Common myeloid progenitor, CD34-positive (primary cell): ENCODE measurements at regions not wholly inside any gene's neighbourhood (a gene's known extent, or its start where the extent isn't known, plus 50 kb on each side); places are given as distances from the start of the nearest gene placed in this dataset.

Experiments used
- CTCF ChIA-PET: fragments of 350-600 bp; sonication (Branson Sonifier 250); formaldehyde crosslinking; loops from one replicate; lab custom pipeline; 2021; ENCODE audit warnings: antibody characterized with exemption; lab: Charles Lee
- POLR2A ChIA-PET: fragments of 350-600 bp; sonication (Branson Sonifier 250); formaldehyde crosslinking; loops from one replicate; lab custom pipeline; 2021; ENCODE audit warnings: antibody characterized with exemption; lab: Charles Lee
- DNase-seq, 3 donors: peaks; one replicate each; pipeline versions ENCODE4 v3.0.0 to v3.0.0-alpha.2; 2013
- H3K27ac ChIP-seq, 2 experiments: 1 replicate in 1 of 2; 2 replicates in 1 of 2; pipeline ENCODE4 v1.7.0; 2013; ENCODE audit warnings: inconsistent platforms in 2 of 2, low read length in 2 of 2, mild to moderate bottlenecking in 2 of 2, low read depth in 1 of 2, moderate library complexity in 1 of 2; ENCODE audit not compliant: severe bottlenecking in 2 of 2, insufficient read depth in 1 of 2, poor library complexity in 1 of 2
- H3K27me3 ChIP-seq, 5 experiments: replicated peaks in 2 of 5; 1 replicate in 3 of 5; 2 replicates in 2 of 5; pipeline versions ENCODE4 v1.6.1 to v1.7.0; 2013; ENCODE audit warnings: low read length in 4 of 5, mild to moderate bottlenecking in 2 of 5, moderate library complexity in 2 of 5, inconsistent platforms in 1 of 5; ENCODE audit not compliant: insufficient read depth in 5 of 5, control insufficient read depth in 4 of 5
- H3K36me3 ChIP-seq, 4 experiments: 1 replicate in 2 of 4; 2 replicates in 2 of 4; pipeline versions ENCODE4 v1.6.1 to v1.7.0; 2013; ENCODE audit warnings: low read length in 3 of 4, control low read depth in 1 of 4, mild to moderate bottlenecking in 1 of 4; ENCODE audit not compliant: control insufficient read depth in 4 of 4, insufficient read depth in 4 of 4
- H3K4me1 ChIP-seq, 4 experiments: 1 replicate in 3 of 4; 2 replicates in 1 of 4; pipeline versions ENCODE4 v1.6.1 to v1.7.1; 2013; ENCODE audit warnings: low read length in 3 of 4, mild to moderate bottlenecking in 3 of 4, control low read depth in 1 of 4, inconsistent platforms in 1 of 4, moderate library complexity in 1 of 4; ENCODE audit not compliant: control insufficient read depth in 4 of 4, insufficient read depth in 4 of 4; ENCODE audit errors: control extremely low read depth in 1 of 4
- H3K4me3 ChIP-seq, 7 experiments: 1 replicate in 4 of 7; 2 replicates in 3 of 7; pipeline versions ENCODE4 v1.5.1 to v1.7.0; 2013; ENCODE audit warnings: mild to moderate bottlenecking in 7 of 7, low read length in 6 of 7, moderate library complexity in 6 of 7, inconsistent platforms in 2 of 7, low read depth in 2 of 7, control low read depth in 1 of 7; ENCODE audit not compliant: insufficient read depth in 4 of 7, control insufficient read depth in 1 of 7; ENCODE audit errors: extremely low read depth in 1 of 7
- H3K9me3 ChIP-seq, 5 experiments: 1 replicate in 4 of 5; 2 replicates in 1 of 5; pipeline versions ENCODE4 v1.6.1 to v1.7.1; 2013; ENCODE audit warnings: low read length in 4 of 5, mild to moderate bottlenecking in 2 of 5, inconsistent platforms in 1 of 5, low read depth in 1 of 5, moderate library complexity in 1 of 5; ENCODE audit not compliant: control insufficient read depth in 4 of 5, insufficient read depth in 2 of 5; ENCODE audit errors: control extremely low read depth in 1 of 5
- whole genome bisulfite sequencing: methylation state at CpG from one replicate; pipeline ENCODE4 v1.1.5; 2013; ENCODE audit not compliant: insufficient coverage; 5-methylcytosine and 5-hydroxymethylcytosine counted together

GRCh38 chr3:26252001-26252400 is 370.6 kb upstream of the LRRC3B start:
- Histone ChIP-seq H3K4me1 (no peaks in the 10 kb centered on the region), H3K36me3 (no peaks in the 10 kb centered on the region), H3K4me3 (no peak overlapping the region), H3K27ac (no peak overlapping the region), H3K27me3 (no peaks in the 10 kb centered on the region), H3K9me3 (no peaks in the 10 kb centered on the region)
- CTCF ChIA-PET = no interaction called here
- WGBS = 100% methylated on average over 3 of the region's 4 CpGs
- POLR2A ChIA-PET = no interaction called here
- no peak for DNase-seq

- DNase-seq = no peak
- Histone ChIP-seq H3K4me3 (no peak overlapping the region), H3K4me1 (no peaks in the 10 kb centered on the region), H3K27me3 (no peaks in the 10 kb centered on the region), H3K27ac (no peak overlapping the region), H3K36me3 (no peaks in the 10 kb centered on the region), H3K9me3 (no peaks in the 10 kb centered on the region)
- WGBS = 89% methylated on average over 3 of the region's 3 CpGs
- ChIA-PET CTCF (no interaction called here), POLR2A (no interaction called here)
Measured at GRCh38 chr3:26256224-26256623, 366.3 kb upstream of the LRRC3B start.

- Histone ChIP-seq H3K9me3 (no peaks in the 10 kb centered on the region), H3K27me3 (no peaks in the 10 kb centered on the region), H3K4me3 (no peak overlapping the region), H3K4me1 (no peaks in the 10 kb centered on the region), H3K27ac (no peak overlapping the region), H3K36me3 (no peaks in the 10 kb centered on the region)
- 100% methylated on average over 2 of the region's 3 CpGs for WGBS
- CTCF ChIA-PET = no interaction called here
- no peak for DNase-seq
- POLR2A ChIA-PET = no interaction called here
Measured at GRCh38 chr3:26259176-26259575, 363.4 kb upstream of the LRRC3B start.

DNA sequence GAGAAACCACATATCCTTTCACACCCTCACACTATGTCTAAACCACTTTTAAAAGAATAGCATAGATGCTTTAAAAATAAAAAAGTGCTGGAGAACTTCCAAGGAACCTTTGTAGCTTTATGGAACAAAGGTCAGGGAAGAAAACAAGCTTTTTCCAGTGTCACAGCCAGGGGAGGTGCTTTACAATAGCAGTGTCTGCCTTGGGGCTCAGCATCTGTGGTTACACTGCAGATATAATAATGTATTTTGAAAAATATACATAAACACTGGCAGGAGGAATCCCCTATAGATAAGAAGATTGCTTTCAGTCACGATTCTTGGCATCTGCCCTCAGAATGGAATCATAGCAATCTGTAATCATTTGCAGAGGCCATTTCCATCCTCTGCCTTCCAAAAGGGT is 362.4 kb upstream of the LRRC3B start:
- DNase-seq = no peak
- WGBS = no CpG with 5 or more reads among the region's 1 CpG
- Histone ChIP-seq H3K27ac (no peak overlapping the region), H3K27me3 (no peaks in the 10 kb centered on the region), H3K9me3 (no peaks in the 10 kb centered on the region), H3K4me1 (no peaks in the 10 kb centered on the region), H3K36me3 (no peaks in the 10 kb centered on the region), H3K4me3 (no peak overlapping the region)
- CTCF ChIA-PET = no interaction called here
- POLR2A ChIA-PET = no interaction called here

DNA sequence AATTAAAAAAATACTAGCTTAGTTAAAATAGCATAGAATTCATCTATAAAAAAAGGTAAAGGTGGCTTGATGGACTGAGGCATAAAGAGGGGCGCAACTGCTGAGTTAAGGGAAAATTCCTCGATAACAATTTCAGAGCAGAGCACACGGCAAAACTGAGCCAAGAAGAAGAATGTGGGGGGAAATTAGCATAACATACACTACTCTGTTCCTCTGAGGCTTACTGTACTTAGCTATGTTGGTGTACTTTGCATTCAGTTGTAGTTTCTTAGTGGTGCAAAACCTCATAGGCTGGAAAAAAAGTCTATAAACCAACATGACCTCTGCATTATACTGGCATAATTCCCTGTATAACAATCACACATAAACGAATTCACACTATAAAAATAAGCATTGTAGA is 357.9 kb upstream of the LRRC3B start:
- H3K27ac ChIP-seq = no peak overlapping the region
- H3K36me3 ChIP-seq = no peaks in the 10 kb centered on the region
- no peak for DNase-seq
- H3K27me3 ChIP-seq = no peaks in the 10 kb centered on the region
- ChIA-PET CTCF (no interaction called here), POLR2A (no interaction called here)
- H3K9me3 ChIP-seq = no peaks in the 10 kb centered on the region
- no peaks in the 10 kb centered on the region for H3K4me1 ChIP-seq
- WGBS = no CpG with 5 or more reads among the region's 4 CpGs
- H3K4me3 ChIP-seq = no peak overlapping the region

GRCh38 chr3:26271848-26272247 is 350.7 kb upstream of the LRRC3B start:
- POLR2A ChIA-PET = no interaction called here
- Histone ChIP-seq H3K4me3 (no peak overlapping the region), H3K36me3 (no peaks in the 10 kb centered on the region), H3K27ac (no peak overlapping the region), H3K27me3 (no peaks in the 10 kb centered on the region), H3K9me3 (no peaks in the 10 kb centered on the region), H3K4me1 (no peaks in the 10 kb centered on the region)
- CTCF ChIA-PET = no interaction called here
- DNase-seq = no peak

- CTCF ChIA-PET = no interaction called here
- POLR2A ChIA-PET = no interaction called here
- Histone ChIP-seq H3K4me1 (no peaks in the 10 kb centered on the region), H3K27ac (no peak overlapping the region), H3K9me3 (no peaks in the 10 kb centered on the region), H3K4me3 (no peak overlapping the region), H3K36me3 (no peaks in the 10 kb centered on the region), H3K27me3 (no peaks in the 10 kb centered on the region)
- DNase-seq = no peak
Measured at GRCh38 chr3:26273196-26273595, 349.4 kb upstream of the LRRC3B start.

DNA sequence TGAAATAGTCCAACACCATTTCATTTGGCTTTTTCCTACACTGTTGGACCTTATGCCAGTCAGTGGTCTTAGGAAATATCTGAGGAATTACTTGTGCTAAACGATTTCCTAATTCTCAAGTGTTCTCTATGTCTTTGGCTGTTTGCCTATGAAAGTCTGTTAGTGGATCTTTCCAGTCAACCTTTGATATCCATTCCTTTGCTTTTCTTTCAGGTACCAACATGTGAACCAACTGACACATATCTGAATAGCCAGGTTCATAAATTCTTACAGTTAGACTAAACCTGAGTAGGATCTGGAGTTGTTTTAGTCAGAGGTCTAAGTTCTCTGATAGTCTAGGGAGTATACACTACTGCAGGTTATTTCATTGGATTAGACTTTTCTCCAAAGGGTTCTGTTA is 343.5 kb upstream of the LRRC3B start:
- CTCF ChIA-PET = no interaction called here
- H3K27me3 ChIP-seq = no peaks in the 10 kb centered on the region
- POLR2A ChIA-PET = no interaction called here

More for the DNA sequence above, 343.5 kb upstream of the LRRC3B start:
- Histone ChIP-seq H3K27ac (no peak overlapping the region), H3K4me1 (no peaks in the 10 kb centered on the region), H3K9me3 (peaks cover 0 to 6% (median 4%) of the 10 kb centered on the region in 5 experiments), H3K4me3 (no peak overlapping the region), H3K36me3 (no peaks in the 10 kb centered on the region)
- WGBS = no CpG with 5 or more reads among the region's 1 CpG
- no peak for DNase-seq
